Upper lobe of left lung (tissue), 6 donors: ENCODE measurements at regions not wholly inside any gene's neighbourhood (a gene's known extent, or its start where the extent isn't known, plus 50 kb on each side); places are given as distances from the start of the nearest gene placed in this dataset.
A peak's percentile ranks its signal among the peaks of the same experiment; 100 is the strongest.

Experiments used
- ATAC-seq, 2 donors: fragments of 200-7000 bp; cut with Tn5 transposase; one replicate each; pipeline ENCODE4 v1.9.1; 2022; ENCODE audit warnings: mild to moderate bottlenecking in 2 of 2, moderate library complexity in 2 of 2; ENCODE audit not compliant: low FRiP score in 2 of 2
- DNase-seq, 2 donors: peaks; one replicate each; pipeline ENCODE4 v3.0.0-alpha.2; 2019 to 2020
- H3K27ac ChIP-seq, 4 donors: fragments of 200-600 bp; sonication (generic); one replicate each; pipeline ENCODE4 v1.5.1; 2016 to 2019
- H3K27me3 ChIP-seq, 4 donors: fragments of 200-600 bp; sonication (generic); one replicate each; pipeline ENCODE4 v1.5.1; 2017 to 2019
- H3K36me3 ChIP-seq, 4 donors: fragments of 200-600 bp; sonication (generic); one replicate each; pipeline ENCODE4 v1.5.1; 2016 to 2019
- H3K4me1 ChIP-seq, 4 donors: fragments of 200-600 bp; sonication (generic); one replicate each; pipeline ENCODE4 v1.5.1; 2018 to 2019
- H3K4me3 ChIP-seq, 4 donors: fragments of 200-600 bp; sonication (generic); one replicate each; pipeline ENCODE4 v1.5.1; 2017 to 2019; ENCODE audit warnings: mild to moderate bottlenecking in 2 of 4, moderate library complexity in 1 of 4
- H3K9me3 ChIP-seq, 4 donors: fragments of 200-600 bp; sonication (generic); one replicate each; pipeline ENCODE4 v1.5.1; 2018 to 2019
- CTCF ChIP-seq, 6 experiments: fragments of 450-650 bp in 4 of 6; fragments of 200-600 bp in 2 of 6; sonication (generic) in 2 of 6; IDR thresholded peaks; one replicate each; pipeline ENCODE4 v1.5.1; 2016 to 2019; ENCODE audit warnings: antibody characterized with exemption in 6 of 6
- EP300 ChIP-seq, 4 donors: sonication (generic); formaldehyde crosslinking; IDR thresholded peaks; one replicate each; pipeline ENCODE4 v1.5.1; 2017; ENCODE audit warnings: antibody characterized with exemption in 4 of 4, control low read depth in 2 of 4
- POLR2A ChIP-seq, 4 donors: fragments of 450-650 bp; IDR thresholded peaks; one replicate each; pipeline ENCODE4 v1.5.1; 2016 to 2017; ENCODE audit warnings: antibody characterized with exemption in 4 of 4, mild to moderate bottlenecking in 2 of 4
- POLR2AphosphoS5 ChIP-seq, 2 donors: sonication (generic); formaldehyde crosslinking; IDR thresholded peaks; one replicate each; pipeline ENCODE4 v1.5.1; 2017; ENCODE audit warnings: antibody characterized with exemption in 2 of 2
- WGBS, 2 donors: methylation state at CpG; one replicate each; pipeline ENCODE4 v1.1.5; 2017 to 2018; 5-methylcytosine and 5-hydroxymethylcytosine counted together
- donor health status: DM: no; HTN: no; CAD: no; lungs with moderate emphysema.
- donor health status: DM: no; HTN: yes; CAD: no; lungs with severe emphysema.

- Histone ChIP-seq H3K27me3 (no peaks in the 10 kb centered on the region), H3K36me3 (no peaks in the 10 kb centered on the region), H3K9me3 (no peaks in the 10 kb centered on the region), H3K27ac (no peak overlapping the region), H3K4me1 (peaks cover 7 to 24% (median 18%) of the 10 kb centered on the region in 4 donors), H3K4me3 (no peak overlapping the region)
- TF ChIP-seq POLR2A (IDR thresholded peaks at IDR 0.05) (no peak), POLR2AphosphoS5 (IDR thresholded peaks at IDR 0.05) (no peak), EP300 (IDR thresholded peaks at IDR 0.05) (no peak), CTCF (IDR thresholded peaks at IDR 0.05) (no peak)
- no peak for ATAC-seq
- no peak for DNase-seq
- 84 to 93% methylated on average over 6 to 8 of the region's 8 CpGs for WGBS, 2 donors
Observed at GRCh38 chr11:69417699-69418085, 63.8 kb upstream of the LINC01488 start.

GRCh38 chr11:69418576-69419296 lies 62.7 kb upstream of the LINC01488 start:
- 83 to 95% methylated on average over 12 to 14 of the region's 14 CpGs for WGBS, 2 donors
- DNase-seq (no peak), ATAC-seq (no peak)
- Histone ChIP-seq H3K27ac (no peak overlapping the region), H3K27me3 (no peaks in the 10 kb centered on the region), H3K9me3 (no peaks in the 10 kb centered on the region), H3K4me3 (no peak overlapping the region), H3K36me3 (no peaks in the 10 kb centered on the region), H3K4me1 (peaks cover 7 to 24% (median 18%) of the 10 kb centered on the region in 4 donors)
- TF ChIP-seq EP300 (IDR thresholded peaks at IDR 0.05) (no peak), CTCF (IDR thresholded peaks at IDR 0.05) (no peak), POLR2AphosphoS5 (IDR thresholded peaks at IDR 0.05) (no peak), POLR2A (IDR thresholded peaks at IDR 0.05) (no peak)

GRCh38 chr11:69419662-69420395 lies 61.6 kb upstream of the LINC01488 start:
- no peak overlapping the region for H3K4me3 ChIP-seq
- DNase-seq (no peak), ATAC-seq (no peak)
- 71 to 80% methylated on average over 9 to 20 of the region's 20 CpGs for WGBS, 2 donors
- peak overlapping the region in 2 of 4 donors; percentile 25 to 53 for H3K27ac ChIP-seq
- TF ChIP-seq POLR2A (IDR thresholded peaks at IDR 0.05) (no peak), CTCF (IDR thresholded peaks at IDR 0.05) (no peak), EP300 (IDR thresholded peaks at IDR 0.05) (no peak), POLR2AphosphoS5 (IDR thresholded peaks at IDR 0.05) (no peak)
- H3K27me3 ChIP-seq, result no peaks in the 10 kb centered on the region
- no peaks in the 10 kb centered on the region for H3K36me3 ChIP-seq
- peaks cover 7 to 24% (median 18%) of the 10 kb centered on the region in 4 donors for H3K4me1 ChIP-seq
- H3K9me3 ChIP-seq, result peaks cover 0 to 5% (median 3%) of the 10 kb centered on the region in 4 donors

GRCh38 chr11:69422645-69423044 lies 58.8 kb upstream of the LINC01488 start:
- WGBS, 2 donors, result 96 to 97% methylated on average over 16 of the region's 16 CpGs
- Histone ChIP-seq H3K36me3 (no peaks in the 10 kb centered on the region), H3K9me3 (peaks cover 0 to 6% (median 6%) of the 10 kb centered on the region in 4 donors), H3K4me1 (peaks cover 7 to 17% (median 11%) of the 10 kb centered on the region in 4 donors), H3K27me3 (no peaks in the 10 kb centered on the region), H3K4me3 (no peak overlapping the region), H3K27ac (no peak overlapping the region)
- ATAC-seq, result no peak
- TF ChIP-seq CTCF (IDR thresholded peaks at IDR 0.05), result no peak
- no peak for TF ChIP-seq POLR2A (IDR thresholded peaks at IDR 0.05)
- TF ChIP-seq POLR2AphosphoS5 (IDR thresholded peaks at IDR 0.05), result no peak
- TF ChIP-seq EP300 (IDR thresholded peaks at IDR 0.05), result no peak
- DNase-seq, result no peak
